Left kidney (tissue), 1 donor: ENCODE measurements at regions not wholly inside any gene's neighbourhood (a gene's known extent, or its start where the extent isn't known, plus 50 kb on each side); places are given as distances from the start of the nearest gene placed in this dataset.

ENCODE experiments used
- DNase-seq: peaks from one replicate; pipeline ENCODE4 v3.0.0-alpha.2; 2013

GRCh38 chr12:71236133-71236660 lies 78.4 kb upstream of the TSPAN8 start:
- no peak for DNase-seq

DNA sequence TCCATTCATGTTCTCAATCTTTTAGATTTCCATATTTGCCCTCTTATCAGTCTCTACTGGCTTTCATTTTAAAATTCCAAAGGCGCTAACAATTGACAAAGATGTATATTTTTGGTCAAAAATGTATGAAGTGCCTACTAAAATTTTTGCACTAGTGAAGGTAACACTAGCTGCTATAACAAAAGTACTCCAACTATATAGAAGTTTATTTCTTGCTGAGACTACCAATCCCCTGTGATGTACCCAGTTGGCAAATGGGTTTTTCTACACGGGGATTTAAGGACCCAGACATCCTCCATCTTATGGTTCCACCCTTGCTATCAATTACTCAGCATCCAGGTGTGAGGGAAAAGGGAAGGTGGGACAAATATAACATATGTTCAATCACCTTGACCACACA lies 75.3 kb upstream of the TSPAN8 start:
- DNase-seq = no peak

DNA sequence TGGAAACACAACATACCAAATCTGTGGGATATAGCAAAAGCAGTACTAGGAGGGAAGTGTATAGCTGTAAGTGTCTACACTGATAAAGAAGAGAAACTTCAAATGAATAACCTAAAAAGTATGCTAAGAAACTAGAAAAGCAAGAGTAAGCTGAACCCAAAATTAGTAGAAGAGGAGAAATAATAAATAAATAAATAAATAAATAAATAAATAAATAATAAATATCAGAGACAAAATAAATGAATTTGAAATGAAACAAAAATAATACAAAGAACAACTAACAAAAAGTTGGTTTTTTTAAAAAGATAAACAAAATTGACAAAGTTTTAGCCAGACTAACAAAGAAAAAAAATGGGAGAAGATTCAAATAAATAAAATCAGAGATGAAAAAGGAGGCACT lies 72.7 kb upstream of the TSPAN8 start:
- DNase-seq = no peak

- no peak for DNase-seq
Observed at GRCh38 chr12:71223139-71223538, 65.3 kb upstream of the TSPAN8 start.

GRCh38 chr12:71222436-71222835 lies 64.6 kb upstream of the TSPAN8 start:
- DNase-seq = no peak

- no peak for DNase-seq
Observed at GRCh38 chr12:71220260-71220659, 62.5 kb upstream of the TSPAN8 start.

DNA sequence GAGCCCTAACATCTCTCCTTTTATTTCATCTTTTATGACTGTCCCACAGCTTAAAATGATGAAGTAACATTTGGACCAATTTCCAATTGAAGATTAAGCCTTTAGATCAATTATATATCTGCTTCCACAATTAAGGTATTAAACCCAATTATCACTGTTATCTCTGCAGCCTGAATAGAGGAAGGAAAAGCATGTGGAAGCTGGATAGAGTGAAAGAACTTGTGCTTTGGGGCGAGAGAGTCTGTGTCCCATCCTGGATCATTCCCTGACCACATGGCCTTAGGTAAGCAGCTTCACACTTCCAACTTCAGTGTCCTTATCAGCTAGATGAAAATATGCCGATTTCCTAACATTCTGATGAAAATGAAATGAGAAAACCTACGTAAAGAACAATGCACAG lies 61.4 kb upstream of the TSPAN8 start:
- no peak for DNase-seq

- DNase-seq = no peak
Observed at GRCh38 chr12:71218616-71219015, 60.8 kb upstream of the TSPAN8 start.

GRCh38 chr12:71216725-71217579 lies 59.2 kb upstream of the TSPAN8 start:
- peak; percentile 30 for DNase-seq

- DNase-seq = no peak
Observed at GRCh38 chr12:71214511-71215285, 56.9 kb upstream of the TSPAN8 start.

- no peak for DNase-seq
Observed at GRCh38 chr12:71208053-71208685, 50.4 kb upstream of the TSPAN8 start.
